Body of pancreas (tissue), 4 donors: ENCODE measurements at regions not wholly inside any gene's neighbourhood (a gene's known extent, or its start where the extent isn't known, plus 50 kb on each side); places are given as distances from the start of the nearest gene placed in this dataset.

Experiments used
- CTCF ChIP-seq, 7 experiments: fragments of 450-650 bp in 4 of 7; fragments of 200-600 bp in 3 of 7; sonication (generic) in 3 of 7; IDR thresholded peaks; one replicate each; pipeline ENCODE4 v1.5.1; 2016 to 2019; ENCODE audit warnings: antibody characterized with exemption in 7 of 7
- POLR2A ChIP-seq, 3 donors: fragments of 450-650 bp; IDR thresholded peaks; one replicate each; pipeline ENCODE4 v1.6.1; 2016; ENCODE audit warnings: antibody characterized with exemption in 3 of 3, mild to moderate bottlenecking in 2 of 3

GRCh38 chr2:176514276-176514675 is 245.0 kb downstream of the MTX2 start:
- TF ChIP-seq CTCF (IDR thresholded peaks at IDR 0.05) (no peak), POLR2A (IDR thresholded peaks at IDR 0.05) (no peak)
